H9 (cell line): ENCODE measurements at regions not wholly inside any gene's neighbourhood (a gene's known extent, or its start where the extent isn't known, plus 50 kb on each side); places are given as distances from the start of the nearest gene placed in this dataset.

Experiments used
- DNase-seq: peaks from one replicate; pipeline ENCODE4 v3.0.0-alpha.2; 2017
- H2AFZ ChIP-seq: one replicate; pipeline ENCODE4 v1.6.1; 2013; ENCODE audit warnings: mild to moderate bottlenecking, low read length, control low read depth, moderate library complexity
- H2AK5ac ChIP-seq: 2 replicates; pipeline ENCODE4 v1.6.1; 2013; ENCODE audit warnings: low read length, control low read depth, mixed read lengths; ENCODE audit not compliant: insufficient read length
- H2BK120ac ChIP-seq: one replicate; pipeline ENCODE4 v1.6.1; 2013; ENCODE audit warnings: low read depth, mild to moderate bottlenecking, low read length, control low read depth, inconsistent platforms; ENCODE audit not compliant: poor library complexity, severe bottlenecking
- H2BK12ac ChIP-seq: 2 replicates; pipeline ENCODE4 v1.6.1; 2013; ENCODE audit warnings: low read length, control low read depth, mixed read lengths, low read depth; ENCODE audit not compliant: insufficient read length
- H2BK15ac ChIP-seq: 2 replicates; pipeline ENCODE4 v1.6.1; 2013; ENCODE audit warnings: low read depth, low read length, control low read depth
- H2BK20ac ChIP-seq: one replicate; pipeline ENCODE4 v1.6.1; 2013; ENCODE audit warnings: low read depth, mild to moderate bottlenecking, low read length, control low read depth, inconsistent platforms; ENCODE audit not compliant: poor library complexity, severe bottlenecking
- H2BK5ac ChIP-seq: 2 replicates; pipeline ENCODE4 v1.6.1; 2013; ENCODE audit warnings: low read length, control low read depth, mixed read lengths; ENCODE audit not compliant: insufficient read length
- H3K14ac ChIP-seq: 2 replicates; pipeline ENCODE4 v1.6.1; 2013; ENCODE audit warnings: low read length, control low read depth; ENCODE audit not compliant: insufficient read depth
- H3K18ac ChIP-seq: 2 replicates; pipeline ENCODE4 v1.6.1; 2013; ENCODE audit warnings: low read depth, mild to moderate bottlenecking, mixed read lengths, low read length, control low read depth; ENCODE audit not compliant: insufficient read length
- H3K23ac ChIP-seq: 2 replicates; pipeline ENCODE4 v1.6.1; 2013; ENCODE audit warnings: low read length, control low read depth, mixed read lengths, low read depth; ENCODE audit not compliant: insufficient read length
- H3K23me2 ChIP-seq: 2 replicates; pipeline ENCODE4 v1.6.1; 2013; ENCODE audit warnings: low read depth, mild to moderate bottlenecking, mixed read lengths, low read length, control low read depth; ENCODE audit not compliant: insufficient read length, poor library complexity, severe bottlenecking
- H3K27ac ChIP-seq: 2 replicates; pipeline ENCODE4 v1.5.1; 2013; ENCODE audit warnings: low read length, control low read depth, mixed read lengths, low read depth; ENCODE audit not compliant: insufficient read length
- H3K27me3 ChIP-seq: 2 replicates; pipeline ENCODE4 v1.6.1; 2013; ENCODE audit warnings: low read length, control low read depth, inconsistent platforms; ENCODE audit not compliant: insufficient read depth
- H3K4ac ChIP-seq: 2 replicates; pipeline ENCODE4 v1.6.1; 2013; ENCODE audit warnings: low read depth, mild to moderate bottlenecking, control low read depth, inconsistent platforms, low read length, moderate library complexity
- H3K4me1 ChIP-seq: 2 replicates; pipeline ENCODE4 v1.6.1; 2013; ENCODE audit warnings: low read length, control low read depth, inconsistent platforms; ENCODE audit not compliant: insufficient read depth
- H3K4me2 ChIP-seq: 2 replicates; pipeline ENCODE4 v1.6.1; 2013; ENCODE audit warnings: low read length, control low read depth, mixed read lengths; ENCODE audit not compliant: insufficient read length, insufficient read depth
- H3K56ac ChIP-seq: 2 replicates; pipeline ENCODE4 v1.6.1; 2013; ENCODE audit warnings: low read depth, mild to moderate bottlenecking, mixed read lengths, low read length, control low read depth; ENCODE audit not compliant: insufficient read length
- H3K79me1 ChIP-seq: 2 replicates; pipeline ENCODE4 v1.6.1; 2013; ENCODE audit warnings: low read depth, mild to moderate bottlenecking, moderate library complexity, low read length, control low read depth, inconsistent platforms; ENCODE audit not compliant: insufficient read depth, poor library complexity, severe bottlenecking
- H3K79me2 ChIP-seq: 2 replicates; pipeline ENCODE4 v1.6.1; 2013; ENCODE audit warnings: low read length, control low read depth, inconsistent platforms; ENCODE audit not compliant: insufficient read depth
- H3K9ac ChIP-seq: 2 replicates; pipeline ENCODE4 v1.6.1; 2013; ENCODE audit warnings: low read length, control low read depth, mixed read lengths; ENCODE audit not compliant: insufficient read length; ENCODE audit errors: extremely low read depth
- H3K9me3 ChIP-seq: one replicate; pipeline ENCODE4 v1.6.1; 2013; ENCODE audit warnings: low read depth, low read length, inconsistent platforms; ENCODE audit not compliant: control insufficient read depth
- H3T11ph ChIP-seq: one replicate; pipeline ENCODE4 v1.6.1; 2013; ENCODE audit warnings: mild to moderate bottlenecking, low read length, control low read depth, inconsistent platforms
- H4K20me1 ChIP-seq: one replicate; pipeline ENCODE4 v1.6.1; 2013; ENCODE audit not compliant: control insufficient read depth, insufficient read length, insufficient read depth
- H4K5ac ChIP-seq: 2 replicates; pipeline ENCODE4 v1.6.1; 2013; ENCODE audit warnings: low read depth, mild to moderate bottlenecking, mixed read lengths, low read length, control low read depth; ENCODE audit not compliant: insufficient read length
- H4K8ac ChIP-seq: replicated peaks from 2 replicates; pipeline ENCODE4 v1.6.1; 2013; ENCODE audit warnings: low read length, control low read depth, mixed read lengths, low read depth; ENCODE audit not compliant: insufficient read length
- H4K91ac ChIP-seq: 2 replicates; pipeline ENCODE4 v1.6.1; 2013; ENCODE audit warnings: low read depth, mild to moderate bottlenecking, moderate library complexity, mixed read lengths, low read length, control low read depth; ENCODE audit not compliant: insufficient read length
- H3K27ac Mint-ChIP-seq, 3 experiments: 2 replicates in 2 of 3; 3 replicates in 1 of 3; pipeline ENCODE4 v1.8.0; 2020 to 2021; ENCODE audit warnings: mixed read lengths in 3 of 3, mild to moderate bottlenecking in 1 of 3, moderate library complexity in 1 of 3
- H3K27me3 Mint-ChIP-seq: 2 replicates; pipeline ENCODE4 v1.8.0; 2021; ENCODE audit warnings: low read depth, mild to moderate bottlenecking, moderate library complexity, mixed read lengths
- H3K36me3 Mint-ChIP-seq, 3 experiments: 2 replicates in 2 of 3; 3 replicates in 1 of 3; pipeline ENCODE4 v1.8.0; 2020 to 2021; ENCODE audit warnings: low read depth in 3 of 3, mixed read lengths in 3 of 3; ENCODE audit not compliant: insufficient read depth in 1 of 3
- H3K4me1 Mint-ChIP-seq, 2 experiments: 2 replicates each; pipeline ENCODE4 v1.8.0; 2020; ENCODE audit warnings: mixed read lengths in 2 of 2
- H3K4me3 Mint-ChIP-seq, 2 experiments: 2 replicates in 1 of 2; 3 replicates in 1 of 2; pipeline ENCODE4 v1.8.0; 2020 to 2021; ENCODE audit warnings: mild to moderate bottlenecking in 2 of 2, mixed read lengths in 2 of 2, moderate library complexity in 1 of 2
- H3K9me3 Mint-ChIP-seq, 2 experiments: 2 replicates in 1 of 2; 3 replicates in 1 of 2; pipeline ENCODE4 v1.8.0; 2020; ENCODE audit warnings: mild to moderate bottlenecking in 2 of 2, mixed read lengths in 2 of 2, moderate library complexity in 1 of 2
- WGBS: extraction: QIAGEN DNeasy Blood & Tissue Kit; methylation state at CpG from one replicate; pipeline ENCODE4 v1.1.7; 2013; ENCODE audit warnings: missing lambda C conversion rate, low lambda C conversion rate, mixed read lengths; ENCODE audit not compliant: insufficient read length; ENCODE audit errors: extremely low coverage; 5-methylcytosine and 5-hydroxymethylcytosine counted together
- TF ChIP-seq, protein P1 (sequence below): fragments of 200-600 bp; sonication (generic); conservative IDR thresholded peaks from 3 replicates; pipeline ENCODE4 v1.8.0; 2021; ENCODE audit warnings: antibody characterized with exemption, mild to moderate bottlenecking

DNA sequence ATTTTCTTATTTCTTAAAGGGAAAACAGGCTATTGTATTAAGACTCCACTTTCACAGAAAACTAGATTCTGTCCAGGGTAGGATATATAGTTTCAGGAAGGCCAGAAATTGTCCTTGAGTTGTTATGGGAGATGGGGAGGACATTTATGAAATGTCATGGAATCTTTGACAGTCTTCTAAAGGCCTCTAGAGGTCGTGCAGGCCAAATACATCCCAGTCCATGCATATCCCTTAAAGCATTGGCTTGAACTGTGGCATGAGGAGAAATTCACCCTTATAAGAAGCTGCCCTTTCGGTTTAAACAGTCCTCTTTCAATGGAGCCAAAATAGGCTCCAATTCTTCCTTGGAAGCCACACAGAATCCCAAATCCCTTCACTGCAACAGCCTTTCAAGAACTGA, 183.6 kb upstream of the NOCT start:
- Histone ChIP-seq H3K27me3 (no peaks in the 10 kb centered on the region), H3K27ac (no peak overlapping the region), H3K79me1 (no peaks in the 10 kb centered on the region), H4K20me1 (no peaks in the 10 kb centered on the region), H2BK12ac (no peak overlapping the region), H2BK120ac (no peak overlapping the region), H2BK5ac (no peak overlapping the region), H3K23me2 (no peaks in the 10 kb centered on the region), H3T11ph (no peak overlapping the region), H2BK20ac (no peak overlapping the region), H3K9me3 (no peaks in the 10 kb centered on the region), H3K18ac (no peak overlapping the region), H3K4me2 (no peak overlapping the region), H4K5ac (no peak overlapping the region), H3K4ac (no peak overlapping the region), H3K14ac (no peak overlapping the region), H4K8ac (no peak overlapping the region), H3K4me1 (no peaks in the 10 kb centered on the region), H3K9ac (no peak overlapping the region), H4K91ac (no peak overlapping the region), H2AK5ac (no peak overlapping the region), H3K79me2 (no peaks in the 10 kb centered on the region), H3K56ac (no peak overlapping the region), H3K23ac (no peak overlapping the region), H2BK15ac (no peak overlapping the region), H2AFZ (no peak overlapping the region)
- WGBS: no CpG with 5 or more reads among the region's 2 CpGs
- peaks cover 0 to 7% of the 10 kb centered on the region in 2 experiments; a peak in 1 of 4 replicates for H3K4me1 Mint-ChIP-seq
- TF ChIP-seq, protein P1, sequence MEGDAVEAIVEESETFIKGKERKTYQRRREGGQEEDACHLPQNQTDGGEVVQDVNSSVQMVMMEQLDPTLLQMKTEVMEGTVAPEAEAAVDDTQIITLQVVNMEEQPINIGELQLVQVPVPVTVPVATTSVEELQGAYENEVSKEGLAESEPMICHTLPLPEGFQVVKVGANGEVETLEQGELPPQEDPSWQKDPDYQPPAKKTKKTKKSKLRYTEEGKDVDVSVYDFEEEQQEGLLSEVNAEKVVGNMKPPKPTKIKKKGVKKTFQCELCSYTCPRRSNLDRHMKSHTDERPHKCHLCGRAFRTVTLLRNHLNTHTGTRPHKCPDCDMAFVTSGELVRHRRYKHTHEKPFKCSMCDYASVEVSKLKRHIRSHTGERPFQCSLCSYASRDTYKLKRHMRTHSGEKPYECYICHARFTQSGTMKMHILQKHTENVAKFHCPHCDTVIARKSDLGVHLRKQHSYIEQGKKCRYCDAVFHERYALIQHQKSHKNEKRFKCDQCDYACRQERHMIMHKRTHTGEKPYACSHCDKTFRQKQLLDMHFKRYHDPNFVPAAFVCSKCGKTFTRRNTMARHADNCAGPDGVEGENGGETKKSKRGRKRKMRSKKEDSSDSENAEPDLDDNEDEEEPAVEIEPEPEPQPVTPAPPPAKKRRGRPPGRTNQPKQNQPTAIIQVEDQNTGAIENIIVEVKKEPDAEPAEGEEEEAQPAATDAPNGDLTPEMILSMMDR: peak; percentile 31; the same call in 1 of the 3 replicates
- H3K4me3 Mint-ChIP-seq: no peak overlapping the region
- H3K27me3 Mint-ChIP-seq: peaks cover 2% of the 10 kb centered on the region; the same call in 1 of the 2 replicates
- H3K36me3 Mint-ChIP-seq: peaks cover 0 to 1% (median 0%) of the 10 kb centered on the region in 3 experiments; a peak in 1 of 7 replicates
- no peak for DNase-seq
- no peaks in the 10 kb centered on the region; a peak in 1 of 5 replicates for H3K9me3 Mint-ChIP-seq
- no peak overlapping the region for H3K27ac Mint-ChIP-seq
